SU-DHL-6 (cell line): ENCODE measurements at regions not wholly inside any gene's neighbourhood (a gene's known extent, or its start where the extent isn't known, plus 50 kb on each side); places are given as distances from the start of the nearest gene placed in this dataset.

Source experiments
- EZH2phosphoT487 ChIP-seq: fragments of 200-600 bp; sonication (generic), shearing (Covaris generic); conservative IDR thresholded peaks from 2 replicates; pipeline ENCODE4 v1.6.1; 2018; ENCODE audit warnings: mild to moderate bottlenecking, antibody characterized with exemption, low read length, moderate library complexity, mixed read lengths
- TF ChIP-seq, protein P1 (sequence below): fragments of 200-600 bp; sonication (generic); IDR thresholded peaks from one replicate; pipeline ENCODE4 v1.5.1; 2017; ENCODE audit warnings: antibody characterized with exemption, mild to moderate bottlenecking, low read length, moderate library complexity; ENCODE audit not compliant: insufficient read depth, poor library complexity, severe bottlenecking

GRCh38 chr12:41627476-41627875 is 439.4 kb downstream of the PDZRN4 start:
- TF ChIP-seq, protein P1, sequence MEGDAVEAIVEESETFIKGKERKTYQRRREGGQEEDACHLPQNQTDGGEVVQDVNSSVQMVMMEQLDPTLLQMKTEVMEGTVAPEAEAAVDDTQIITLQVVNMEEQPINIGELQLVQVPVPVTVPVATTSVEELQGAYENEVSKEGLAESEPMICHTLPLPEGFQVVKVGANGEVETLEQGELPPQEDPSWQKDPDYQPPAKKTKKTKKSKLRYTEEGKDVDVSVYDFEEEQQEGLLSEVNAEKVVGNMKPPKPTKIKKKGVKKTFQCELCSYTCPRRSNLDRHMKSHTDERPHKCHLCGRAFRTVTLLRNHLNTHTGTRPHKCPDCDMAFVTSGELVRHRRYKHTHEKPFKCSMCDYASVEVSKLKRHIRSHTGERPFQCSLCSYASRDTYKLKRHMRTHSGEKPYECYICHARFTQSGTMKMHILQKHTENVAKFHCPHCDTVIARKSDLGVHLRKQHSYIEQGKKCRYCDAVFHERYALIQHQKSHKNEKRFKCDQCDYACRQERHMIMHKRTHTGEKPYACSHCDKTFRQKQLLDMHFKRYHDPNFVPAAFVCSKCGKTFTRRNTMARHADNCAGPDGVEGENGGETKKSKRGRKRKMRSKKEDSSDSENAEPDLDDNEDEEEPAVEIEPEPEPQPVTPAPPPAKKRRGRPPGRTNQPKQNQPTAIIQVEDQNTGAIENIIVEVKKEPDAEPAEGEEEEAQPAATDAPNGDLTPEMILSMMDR, result no peak
- TF ChIP-seq EZH2phosphoT487, result no peak
